Fibroblast of the aortic adventitia (primary cell): ENCODE measurements at regions not wholly inside any gene's neighbourhood (a gene's known extent, or its start where the extent isn't known, plus 50 kb on each side); places are given as distances from the start of the nearest gene placed in this dataset.
A peak's percentile ranks its signal among the peaks of the same experiment; 100 is the strongest.

Source experiments
- DNase-seq: peaks from one replicate; pipeline ENCODE4 v3.0.0-alpha.2; 2010; ENCODE audit warnings: low read depth
- H3K4me3 ChIP-seq: 2 replicates; pipeline ENCODE4 v1.5.1; 2011; ENCODE audit warnings: low read depth, mild to moderate bottlenecking, control low read depth, low read length, moderate library complexity
- TF ChIP-seq, protein P1 (sequence below): IDR thresholded peaks from 2 replicates; pipeline ENCODE4 v1.5.1; 2011; ENCODE audit warnings: mild to moderate bottlenecking, low read length, control low read depth, inconsistent platforms; ENCODE audit not compliant: insufficient read depth

DNA sequence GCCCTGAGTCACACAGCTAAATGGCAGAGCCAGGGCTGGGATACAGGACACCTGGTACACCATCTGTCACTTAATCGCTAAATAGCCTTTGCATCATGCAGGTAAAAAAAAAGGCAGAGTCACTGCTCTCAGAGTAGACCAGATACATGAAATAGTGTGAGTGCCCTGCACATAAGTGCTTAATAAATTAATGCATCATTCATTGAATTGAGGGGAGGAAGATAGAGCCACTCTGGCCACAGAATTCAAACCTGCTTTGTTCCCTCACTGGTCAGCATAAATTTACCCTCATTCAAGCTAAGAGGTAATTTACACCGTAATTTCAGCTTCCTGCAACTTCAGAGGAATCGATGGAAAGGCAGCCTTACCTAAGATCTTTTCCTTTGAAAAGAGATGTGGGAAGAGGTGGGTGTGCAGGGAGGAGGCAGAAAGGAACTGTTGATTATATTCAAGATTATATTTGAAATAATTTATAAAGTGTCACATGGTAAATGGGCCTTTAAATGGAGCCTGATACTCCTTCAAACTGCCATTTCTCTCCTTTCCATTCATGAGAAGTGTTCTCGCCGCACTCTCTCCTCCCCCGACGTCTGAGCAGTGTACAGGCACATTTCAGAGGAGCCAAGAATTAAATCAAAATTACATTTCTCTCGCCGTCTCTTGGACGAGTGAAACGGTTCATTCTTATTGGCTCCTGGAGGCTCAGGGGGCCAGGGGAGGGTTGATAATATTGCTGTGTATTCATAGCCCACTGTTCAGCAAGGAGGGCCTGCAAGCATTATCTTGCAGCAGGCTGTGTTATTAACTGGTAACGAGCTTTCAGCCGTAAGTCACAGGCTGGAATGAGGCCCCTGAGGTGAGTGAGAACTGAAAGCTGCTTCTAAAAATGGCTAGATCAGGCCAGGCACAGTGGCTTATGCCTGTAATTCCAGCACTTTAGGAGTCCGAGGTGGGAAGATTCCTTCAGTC lies 52.2 kb upstream of the HMGXB4 start:
- TF ChIP-seq, protein P1, sequence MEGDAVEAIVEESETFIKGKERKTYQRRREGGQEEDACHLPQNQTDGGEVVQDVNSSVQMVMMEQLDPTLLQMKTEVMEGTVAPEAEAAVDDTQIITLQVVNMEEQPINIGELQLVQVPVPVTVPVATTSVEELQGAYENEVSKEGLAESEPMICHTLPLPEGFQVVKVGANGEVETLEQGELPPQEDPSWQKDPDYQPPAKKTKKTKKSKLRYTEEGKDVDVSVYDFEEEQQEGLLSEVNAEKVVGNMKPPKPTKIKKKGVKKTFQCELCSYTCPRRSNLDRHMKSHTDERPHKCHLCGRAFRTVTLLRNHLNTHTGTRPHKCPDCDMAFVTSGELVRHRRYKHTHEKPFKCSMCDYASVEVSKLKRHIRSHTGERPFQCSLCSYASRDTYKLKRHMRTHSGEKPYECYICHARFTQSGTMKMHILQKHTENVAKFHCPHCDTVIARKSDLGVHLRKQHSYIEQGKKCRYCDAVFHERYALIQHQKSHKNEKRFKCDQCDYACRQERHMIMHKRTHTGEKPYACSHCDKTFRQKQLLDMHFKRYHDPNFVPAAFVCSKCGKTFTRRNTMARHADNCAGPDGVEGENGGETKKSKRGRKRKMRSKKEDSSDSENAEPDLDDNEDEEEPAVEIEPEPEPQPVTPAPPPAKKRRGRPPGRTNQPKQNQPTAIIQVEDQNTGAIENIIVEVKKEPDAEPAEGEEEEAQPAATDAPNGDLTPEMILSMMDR = no peak
- DNase-seq = no peak
- H3K4me3 ChIP-seq = no peak overlapping the region

DNA sequence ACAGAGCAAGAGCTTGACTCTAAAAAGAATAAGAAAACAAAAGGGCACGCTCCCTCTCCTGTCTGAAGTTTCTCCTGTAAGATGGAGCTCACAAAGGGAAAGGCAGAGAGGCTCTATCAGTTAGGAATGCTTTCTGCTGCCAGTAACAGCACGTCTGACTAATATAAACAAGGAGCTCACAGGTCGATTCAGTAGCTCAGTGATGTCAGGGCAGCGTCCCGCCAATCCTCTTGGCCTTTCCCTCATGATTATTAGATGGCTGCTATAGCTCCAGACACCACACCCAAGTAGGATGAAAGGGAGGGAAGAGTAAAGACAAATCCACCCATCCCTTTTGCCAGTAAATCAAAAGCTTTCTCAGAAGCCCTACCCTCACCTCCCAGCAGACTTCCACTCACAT lies 51.3 kb upstream of the HMGXB4 start:
- TF ChIP-seq, protein P1 = no peak
- no peak overlapping the region for H3K4me3 ChIP-seq
- DNase-seq = peak; percentile 43

DNA sequence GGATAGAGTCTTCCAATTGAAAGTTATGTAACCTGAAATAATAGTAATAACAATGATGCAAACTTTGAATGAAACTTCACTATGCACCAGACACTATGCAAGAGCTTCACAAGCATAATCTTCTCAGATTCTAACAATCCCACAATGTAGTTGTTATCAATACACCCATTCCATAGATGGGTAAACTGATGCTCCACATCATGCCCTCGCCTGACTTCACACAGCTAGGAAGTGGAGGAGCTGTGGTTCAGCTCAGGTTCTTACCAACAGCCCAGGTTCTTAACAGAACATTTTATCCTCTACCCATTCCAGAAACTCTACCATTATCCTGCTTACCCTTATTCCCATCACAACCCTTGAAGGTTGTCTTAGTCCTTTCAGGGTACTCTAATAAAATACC lies 50.4 kb upstream of the HMGXB4 start:
- DNase-seq = no peak
- no peak overlapping the region for H3K4me3 ChIP-seq
- TF ChIP-seq, protein P1 = no peak
